K562 (cell line): ENCODE measurements at regions not wholly inside any gene's neighbourhood (a gene's known extent, or its start where the extent isn't known, plus 50 kb on each side); places are given as distances from the start of the nearest gene placed in this dataset.

Experiments
- CREM ChIP-seq: IDR thresholded peaks from 2 replicates; pipeline ENCODE4 v1.6.1; 2014; ENCODE audit warnings: antibody characterized with exemption, low read depth
- CTCF ChIP-seq, 3 experiments: IDR thresholded peaks in 2 of 3; conservative IDR thresholded peaks in 1 of 3; 2 replicates each; pipeline ENCODE4 v1.5.1; 2011 to 2012; ENCODE audit warnings: low read length in 3 of 3, mild to moderate bottlenecking in 3 of 3, control low read depth in 2 of 3, improper control_type of control experiment in 1 of 3, inconsistent platforms in 1 of 3, low read depth in 1 of 3, mixed read lengths in 1 of 3, moderate library complexity in 1 of 3; ENCODE audit not compliant: insufficient read depth in 2 of 3
- ELK1 ChIP-seq: sonication (generic); formaldehyde crosslinking; IDR thresholded peaks from 2 replicates; pipeline ENCODE4 v1.8.1; 2022; ENCODE audit warnings: missing genetic modification reagents
- GTF2E2 ChIP-seq: fragments of 200-800 bp; sonication (Bioruptor generic); IDR thresholded peaks from 2 replicates; pipeline ENCODE4 v1.6.1; 2016; ENCODE audit warnings: missing genetic modification characterization, missing compliant biosample characterization
- KDM5B ChIP-seq: fragments of 200-600 bp; sonication (generic); IDR thresholded peaks from 2 replicates; pipeline ENCODE4 v1.6.1; 2012; ENCODE audit warnings: low read depth, mild to moderate bottlenecking, moderate library complexity, low read length, control low read depth, inconsistent platforms; ENCODE audit not compliant: insufficient replicate concordance
- NEUROD1 ChIP-seq: fragments of 150-350 bp; IDR thresholded peaks from 2 replicates; pipeline ENCODE4 v1.6.1; 2014; ENCODE audit warnings: borderline replicate concordance, low read length, low read depth; ENCODE audit not compliant: partially characterized antibody
- POLR2AphosphoS5 ChIP-seq: IDR thresholded peaks from 2 replicates; pipeline ENCODE4 v1.6.1; 2011; ENCODE audit warnings: mild to moderate bottlenecking, low read depth, low read length, moderate library complexity; ENCODE audit not compliant: control insufficient read depth, insufficient read depth
- SFPQ ChIP-seq: fragments of 200-400 bp; formaldehyde crosslinking; IDR thresholded peaks from 2 replicates; pipeline ENCODE4 v1.6.1; 2017; ENCODE audit warnings: mild to moderate bottlenecking, low read depth, low read length, moderate library complexity
- VEZF1 ChIP-seq: fragments of 200-800 bp; sonication (Bioruptor generic); IDR thresholded peaks from 2 replicates; pipeline ENCODE4 v1.6.1; 2017; ENCODE audit warnings: missing genetic modification characterization, missing compliant biosample characterization

- TF ChIP-seq ELK1 (no peak), SFPQ (no peak), POLR2AphosphoS5 (0 out of 2 replicates have a peak, but pooled peaks have one; percentile 16), CTCF (IDR thresholded peaks at IDR 0.05 in 2 of 3, conservative IDR thresholded peaks at IDR 0.05 in 1 of 3; ENCODE audit: insufficient read depth in 2 of 3, low read depth in 1 of 3, low read length in 3 of 3) (peak in 1 of 3 experiments; percentile 23; a peak in 1 of 6 replicates), NEUROD1 (no peak), CREM (peak; percentile 55), KDM5B (peak; percentile 56), VEZF1 (CRISPR knock-in tag) (peak; percentile 89), GTF2E2 (tag) (peak; percentile 91)
These were observed 220.9 kb upstream of the MKLN1 start (continued) for GRCh38 chr7:131106681-131107336.
